Activated B cell treated with CpG ODN at 0.5 μM for 24 hours (primary cell): ENCODE measurements at regions not wholly inside any gene's neighbourhood (a gene's known extent, or its start where the extent isn't known, plus 50 kb on each side); places are given as distances from the start of the nearest gene placed in this dataset.

ENCODE experiments used
- ATAC-seq: fragments of 200-7000 bp; cut with Tn5 transposase; one replicate; pipeline ENCODE4 v1.10.0; 2021; ENCODE audit warnings: low read depth, mild to moderate bottlenecking, moderate library complexity
- CTCF ChIA-PET: fragments of 350-600 bp; sonication (Branson Sonifier 250); formaldehyde crosslinking; loops from one replicate; lab custom pipeline; 2021; ENCODE audit warnings: antibody characterized with exemption; lab: Charles Lee
- POLR2A ChIA-PET: fragments of 350-600 bp; sonication (Branson Sonifier 250); formaldehyde crosslinking; loops from one replicate; lab custom pipeline; 2021; ENCODE audit warnings: antibody characterized with exemption; lab: Charles Lee
- DNase-seq: peaks from one replicate; pipeline ENCODE4 v3.0.0; 2022
- H3K27ac Mint-ChIP-seq: one replicate; pipeline ENCODE4 v1.8.0; 2020; ENCODE audit warnings: mixed read lengths
- H3K27me3 Mint-ChIP-seq: one replicate; pipeline ENCODE4 v1.8.0; 2021; ENCODE audit warnings: mixed read lengths
- H3K36me3 Mint-ChIP-seq: one replicate; pipeline ENCODE4 v1.8.0; 2021; ENCODE audit warnings: low read depth, mixed read lengths
- H3K4me1 Mint-ChIP-seq: one replicate; pipeline ENCODE4 v1.8.0; 2021; ENCODE audit warnings: mixed read lengths
- H3K4me3 Mint-ChIP-seq: one replicate; pipeline ENCODE4 v1.8.0; 2020; ENCODE audit warnings: mild to moderate bottlenecking, mixed read lengths
- H3K9me3 Mint-ChIP-seq: one replicate; pipeline ENCODE4 v1.8.0; 2020; ENCODE audit warnings: mixed read lengths
- intact Hi-C: fragments of 100-400 bp; cut with micrococcal nuclease; formaldehyde crosslinking; loops from one replicate; pipeline ENCODE4 v1.15.1; 2024
- TF ChIP-seq, protein P1 (sequence below): fragments of 200-600 bp; IDR thresholded peaks from one replicate; pipeline ENCODE4 v1.8.0; 2022; ENCODE audit warnings: antibody characterized with exemption, mild to moderate bottlenecking

DNA sequence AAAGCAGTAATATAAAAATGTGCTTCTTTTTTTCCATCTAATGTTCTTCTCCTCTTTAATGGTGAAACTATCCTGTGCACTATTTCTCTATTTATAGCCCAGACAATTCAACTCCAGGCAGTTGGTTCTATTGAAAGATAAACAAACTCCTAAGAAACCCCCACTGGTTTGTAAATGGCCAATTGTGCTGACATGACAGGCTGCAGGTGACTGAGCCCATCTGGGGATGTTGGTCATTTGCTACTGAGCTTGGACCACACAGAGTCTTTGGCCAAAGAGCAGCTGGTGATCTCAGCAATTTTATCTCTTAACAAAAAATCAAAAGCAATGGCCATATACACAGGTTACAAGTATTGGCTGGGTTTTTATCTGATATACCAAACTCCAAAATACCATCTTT lies 631.8 kb upstream of the CELF2 start:
- Mint-ChIP-seq H3K4me3 (no peak overlapping the region), H3K27ac (no peak overlapping the region)
- TF ChIP-seq, protein P1, sequence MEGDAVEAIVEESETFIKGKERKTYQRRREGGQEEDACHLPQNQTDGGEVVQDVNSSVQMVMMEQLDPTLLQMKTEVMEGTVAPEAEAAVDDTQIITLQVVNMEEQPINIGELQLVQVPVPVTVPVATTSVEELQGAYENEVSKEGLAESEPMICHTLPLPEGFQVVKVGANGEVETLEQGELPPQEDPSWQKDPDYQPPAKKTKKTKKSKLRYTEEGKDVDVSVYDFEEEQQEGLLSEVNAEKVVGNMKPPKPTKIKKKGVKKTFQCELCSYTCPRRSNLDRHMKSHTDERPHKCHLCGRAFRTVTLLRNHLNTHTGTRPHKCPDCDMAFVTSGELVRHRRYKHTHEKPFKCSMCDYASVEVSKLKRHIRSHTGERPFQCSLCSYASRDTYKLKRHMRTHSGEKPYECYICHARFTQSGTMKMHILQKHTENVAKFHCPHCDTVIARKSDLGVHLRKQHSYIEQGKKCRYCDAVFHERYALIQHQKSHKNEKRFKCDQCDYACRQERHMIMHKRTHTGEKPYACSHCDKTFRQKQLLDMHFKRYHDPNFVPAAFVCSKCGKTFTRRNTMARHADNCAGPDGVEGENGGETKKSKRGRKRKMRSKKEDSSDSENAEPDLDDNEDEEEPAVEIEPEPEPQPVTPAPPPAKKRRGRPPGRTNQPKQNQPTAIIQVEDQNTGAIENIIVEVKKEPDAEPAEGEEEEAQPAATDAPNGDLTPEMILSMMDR: no peak

DNA sequence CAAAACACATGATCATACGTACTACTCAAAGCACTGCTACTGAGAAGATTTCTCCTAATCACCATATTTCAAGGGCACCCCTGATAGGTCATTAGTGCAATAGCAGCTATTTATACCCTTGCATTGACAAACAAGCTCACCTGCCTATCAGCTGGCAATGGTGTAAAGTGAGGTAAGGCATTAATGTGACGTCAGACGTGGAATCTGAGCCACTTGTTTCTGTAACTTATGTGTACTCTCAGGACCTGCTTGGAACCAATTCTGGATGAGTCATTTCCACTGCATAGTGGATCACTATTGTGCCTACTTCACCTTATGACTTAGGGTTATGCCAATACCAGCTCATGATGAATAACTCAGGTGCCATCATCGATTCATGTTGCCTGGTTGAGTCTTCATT lies 628.5 kb upstream of the CELF2 start:
- H3K27me3 Mint-ChIP-seq: no peaks in the 10 kb centered on the region
- no peak for ATAC-seq
- intact Hi-C loops: no loop called here
- CTCF ChIA-PET: no interaction called here
- no peak for DNase-seq
- H3K4me3 Mint-ChIP-seq: no peak overlapping the region
- H3K27ac Mint-ChIP-seq: no peak overlapping the region
- TF ChIP-seq, protein P1: no peak
- POLR2A ChIA-PET: no interaction called here
- H3K9me3 Mint-ChIP-seq: no peaks in the 10 kb centered on the region
- H3K36me3 Mint-ChIP-seq: no peaks in the 10 kb centered on the region
- H3K4me1 Mint-ChIP-seq: no peaks in the 10 kb centered on the region

More for the DNA sequence above, 631.8 kb upstream of the CELF2 start:
- intact Hi-C loops: no loop called here
- H3K27me3 Mint-ChIP-seq: no peaks in the 10 kb centered on the region
- DNase-seq (no peak), ATAC-seq (no peak)
- no peaks in the 10 kb centered on the region for H3K36me3 Mint-ChIP-seq
- H3K4me1 Mint-ChIP-seq: no peaks in the 10 kb centered on the region
- POLR2A ChIA-PET: no interaction called here
- CTCF ChIA-PET: interaction anchor here (0.6 kb wide), 1 partner anchor 91 kb away, joined by 3 read pairs; no protein-coding TSS in a partner anchor
- no peaks in the 10 kb centered on the region for H3K9me3 Mint-ChIP-seq

DNA sequence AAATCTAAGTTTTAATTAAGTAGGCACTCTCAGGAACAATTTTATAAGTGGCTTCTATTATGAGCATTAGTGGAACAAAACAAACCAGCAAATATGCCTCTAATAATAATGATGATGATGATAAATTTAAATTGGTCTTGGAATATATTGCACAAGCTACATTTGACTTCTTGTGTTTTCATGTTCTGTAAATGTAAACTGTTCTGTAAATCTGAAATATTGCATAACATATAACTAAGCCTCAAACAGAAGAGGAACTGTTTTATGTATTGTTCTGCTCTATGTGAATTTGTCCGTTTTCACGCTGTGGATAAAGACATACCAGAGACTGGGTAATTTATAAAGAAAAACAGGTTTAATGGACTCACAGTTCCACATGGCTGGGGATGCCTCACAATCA lies 625.2 kb upstream of the CELF2 start:
- Mint-ChIP-seq H3K36me3 (no peaks in the 10 kb centered on the region), H3K4me1 (no peaks in the 10 kb centered on the region), H3K9me3 (no peaks in the 10 kb centered on the region), H3K27ac (no peak overlapping the region), H3K27me3 (no peaks in the 10 kb centered on the region), H3K4me3 (no peak overlapping the region)
- intact Hi-C loops: no loop called here
- POLR2A ChIA-PET: no interaction called here
- DNase-seq (no peak), ATAC-seq (no peak)
- TF ChIP-seq, protein P1: no peak
- CTCF ChIA-PET: no interaction called here

DNA sequence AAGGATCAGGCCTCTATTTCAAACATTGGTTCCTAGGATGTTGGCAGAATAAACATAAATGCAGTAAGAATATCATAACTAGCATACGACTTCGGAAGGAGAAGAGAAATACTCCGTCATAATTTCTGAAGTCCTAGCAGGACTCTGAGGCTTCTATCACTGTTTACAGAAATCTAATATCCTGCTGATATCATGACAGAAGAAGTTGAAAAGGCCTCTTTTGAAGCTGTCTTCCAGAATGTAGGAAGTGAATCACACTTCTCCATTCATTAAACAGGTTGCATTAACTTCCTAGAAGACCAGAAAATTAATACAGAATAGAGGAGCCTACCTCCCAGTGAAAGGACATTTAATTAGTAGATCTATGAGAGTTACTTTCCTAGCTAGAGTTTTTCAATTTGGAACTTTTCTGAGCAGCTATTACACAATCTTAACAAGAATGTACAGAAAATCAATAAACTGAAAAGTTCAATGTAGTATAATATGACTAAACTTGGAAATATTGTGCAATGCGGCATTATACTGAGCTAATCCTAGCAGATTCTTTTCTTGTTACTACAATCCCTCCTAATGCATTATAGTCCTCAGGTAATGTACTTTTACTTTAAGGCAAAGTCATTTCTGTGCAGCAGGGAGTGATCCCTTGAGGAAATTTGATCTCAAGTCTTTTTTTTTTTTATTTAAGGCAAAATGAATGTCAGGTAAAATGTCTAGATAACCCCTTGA lies 622.6 kb upstream of the CELF2 start:
- TF ChIP-seq, protein P1: no peak
- H3K27ac Mint-ChIP-seq: no peak overlapping the region
- DNase-seq: no peak
- no peaks in the 10 kb centered on the region for H3K27me3 Mint-ChIP-seq
- H3K36me3 Mint-ChIP-seq: no peaks in the 10 kb centered on the region
- CTCF ChIA-PET: no interaction called here
- H3K4me1 Mint-ChIP-seq: no peaks in the 10 kb centered on the region
- intact Hi-C loops: no loop called here
- H3K9me3 Mint-ChIP-seq: no peaks in the 10 kb centered on the region
- ATAC-seq: no peak
- POLR2A ChIA-PET: no interaction called here
- no peak overlapping the region for H3K4me3 Mint-ChIP-seq

DNA sequence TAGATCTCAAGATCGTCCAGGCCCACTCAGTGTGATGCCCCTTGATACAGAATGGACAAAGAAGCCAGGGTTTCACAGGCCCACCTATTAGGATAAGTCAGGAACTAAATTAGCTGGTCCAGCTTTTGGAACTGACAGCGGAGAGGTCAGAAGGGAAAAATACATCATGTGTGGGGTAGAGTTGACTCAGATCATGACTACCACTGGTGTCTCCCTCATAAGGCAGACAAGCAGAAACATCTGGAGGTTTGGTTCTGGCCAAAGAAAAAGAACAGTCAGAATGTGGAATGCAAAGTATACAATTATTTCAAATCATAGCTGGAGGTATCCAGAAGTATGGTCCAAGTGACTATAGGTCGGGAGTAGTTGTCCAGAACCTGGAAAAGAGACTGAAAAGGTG lies 621.1 kb upstream of the CELF2 start:
- no peaks in the 10 kb centered on the region for H3K27me3 Mint-ChIP-seq
- no peak overlapping the region for H3K4me3 Mint-ChIP-seq
- TF ChIP-seq, protein P1: no peak
- H3K4me1 Mint-ChIP-seq: no peaks in the 10 kb centered on the region
- intact Hi-C loops: no loop called here
- no peak overlapping the region for H3K27ac Mint-ChIP-seq
- no peak for DNase-seq
- H3K9me3 Mint-ChIP-seq: peaks cover under 1% of the 10 kb centered on the region
- POLR2A ChIA-PET: no interaction called here
- CTCF ChIA-PET: no interaction called here
- ATAC-seq: no peak
- H3K36me3 Mint-ChIP-seq: no peaks in the 10 kb centered on the region
